ENCODE measurements at regions not wholly inside any gene's neighbourhood (a gene's known extent, or its start where the extent isn't known, plus 50 kb on each side); places are given as distances from the start of the nearest gene placed in this dataset.
A peak's percentile ranks its signal among the peaks of the same experiment; 100 is the strongest.

GRCh38 chr6:55696501-55696900 is 117.5 kb upstream of the HMGCLL1 start:
- no peak for DNase-seq (ENCODE audit: low spot score)

- DNase-seq (ENCODE audit: low spot score), result no peak
These were observed 117.0 kb upstream of the HMGCLL1 start for GRCh38 chr6:55696041-55696440.

- DNase-seq (ENCODE audit: low spot score), result no peak
These were observed 115.8 kb upstream of the HMGCLL1 start for GRCh38 chr6:55694759-55695158.

GRCh38 chr6:55694148-55694547 is 115.2 kb upstream of the HMGCLL1 start:
- peak; percentile 87 for DNase-seq (ENCODE audit: low spot score)

GRCh38 chr6:55679503-55679902 is 100.5 kb upstream of the HMGCLL1 start:
- no peak for DNase-seq (ENCODE audit: low spot score)

- peak; percentile 30 for DNase-seq (ENCODE audit: low spot score)
These were observed 99.6 kb upstream of the HMGCLL1 start for GRCh38 chr6:55678330-55679224.

- DNase-seq (ENCODE audit: low spot score), result no peak
These were observed 97.7 kb upstream of the HMGCLL1 start for GRCh38 chr6:55676736-55677135.

- DNase-seq (ENCODE audit: low spot score), result no peak
These were observed 96.9 kb upstream of the HMGCLL1 start for GRCh38 chr6:55675941-55676340.

GRCh38 chr6:55674672-55675071 is 95.7 kb upstream of the HMGCLL1 start:
- DNase-seq (ENCODE audit: low spot score), result no peak

- no peak for DNase-seq (ENCODE audit: low spot score)
These were observed 91.9 kb upstream of the HMGCLL1 start for GRCh38 chr6:55670850-55671413.

GRCh38 chr6:55669028-55669427 is 90.0 kb upstream of the HMGCLL1 start:
- DNase-seq (ENCODE audit: low spot score), result no peak

GRCh38 chr6:55668591-55668990 is 89.6 kb upstream of the HMGCLL1 start:
- peak; percentile 77 for DNase-seq (ENCODE audit: low spot score)

GRCh38 chr6:55667341-55667740 is 88.3 kb upstream of the HMGCLL1 start:
- DNase-seq (ENCODE audit: low spot score), result peak; percentile 58

- peak; percentile 77 for DNase-seq (ENCODE audit: low spot score)
These were observed 87.7 kb upstream of the HMGCLL1 start for GRCh38 chr6:55666606-55667225.

GRCh38 chr6:55666037-55666436 is 87.0 kb upstream of the HMGCLL1 start:
- peak; percentile 40 for DNase-seq (ENCODE audit: low spot score)

- no peak for DNase-seq (ENCODE audit: low spot score)
These were observed 85.9 kb upstream of the HMGCLL1 start for GRCh38 chr6:55664591-55665587.

- no peak for DNase-seq (ENCODE audit: low spot score)
These were observed 84.9 kb upstream of the HMGCLL1 start for GRCh38 chr6:55663914-55664313.

- DNase-seq (ENCODE audit: low spot score), result no peak
These were observed 80.3 kb upstream of the HMGCLL1 start for GRCh38 chr6:55659304-55659703.

GRCh38 chr6:55654445-55654844 is 75.5 kb upstream of the HMGCLL1 start:
- no peak for DNase-seq (ENCODE audit: low spot score)

GRCh38 chr6:55652429-55652828 is 73.4 kb upstream of the HMGCLL1 start:
- peak; percentile 40 for DNase-seq (ENCODE audit: low spot score)

GRCh38 chr6:55651015-55651414 is 72.0 kb upstream of the HMGCLL1 start:
- no peak for DNase-seq (ENCODE audit: low spot score)

GRCh38 chr6:55643861-55644260 is 64.9 kb upstream of the HMGCLL1 start:
- no peak for DNase-seq (ENCODE audit: low spot score)
